Activated B cell treated with CpG ODN at 0.5 μM for 24 hours (primary cell): ENCODE measurements at regions not wholly inside any gene's neighbourhood (a gene's known extent, or its start where the extent isn't known, plus 50 kb on each side); places are given as distances from the start of the nearest gene placed in this dataset.

Source experiments
- ATAC-seq: fragments of 200-7000 bp; cut with Tn5 transposase; one replicate; pipeline ENCODE4 v1.10.0; 2021; ENCODE audit warnings: low read depth, mild to moderate bottlenecking, moderate library complexity
- CTCF ChIA-PET: fragments of 350-600 bp; sonication (Branson Sonifier 250); formaldehyde crosslinking; loops from one replicate; lab custom pipeline; 2021; ENCODE audit warnings: antibody characterized with exemption; lab: Charles Lee
- POLR2A ChIA-PET: fragments of 350-600 bp; sonication (Branson Sonifier 250); formaldehyde crosslinking; loops from one replicate; lab custom pipeline; 2021; ENCODE audit warnings: antibody characterized with exemption; lab: Charles Lee
- DNase-seq: peaks from one replicate; pipeline ENCODE4 v3.0.0; 2022
- H3K27ac Mint-ChIP-seq: one replicate; pipeline ENCODE4 v1.8.0; 2020; ENCODE audit warnings: mixed read lengths
- H3K27me3 Mint-ChIP-seq: one replicate; pipeline ENCODE4 v1.8.0; 2021; ENCODE audit warnings: mixed read lengths
- H3K36me3 Mint-ChIP-seq: one replicate; pipeline ENCODE4 v1.8.0; 2021; ENCODE audit warnings: low read depth, mixed read lengths
- H3K4me1 Mint-ChIP-seq: one replicate; pipeline ENCODE4 v1.8.0; 2021; ENCODE audit warnings: mixed read lengths
- H3K4me3 Mint-ChIP-seq: one replicate; pipeline ENCODE4 v1.8.0; 2020; ENCODE audit warnings: mild to moderate bottlenecking, mixed read lengths
- H3K9me3 Mint-ChIP-seq: one replicate; pipeline ENCODE4 v1.8.0; 2020; ENCODE audit warnings: mixed read lengths
- intact Hi-C: fragments of 100-400 bp; cut with micrococcal nuclease; formaldehyde crosslinking; loops from one replicate; pipeline ENCODE4 v1.15.1; 2024
- TF ChIP-seq, protein P1 (sequence below): fragments of 200-600 bp; IDR thresholded peaks from one replicate; pipeline ENCODE4 v1.8.0; 2022; ENCODE audit warnings: antibody characterized with exemption, mild to moderate bottlenecking

DNA sequence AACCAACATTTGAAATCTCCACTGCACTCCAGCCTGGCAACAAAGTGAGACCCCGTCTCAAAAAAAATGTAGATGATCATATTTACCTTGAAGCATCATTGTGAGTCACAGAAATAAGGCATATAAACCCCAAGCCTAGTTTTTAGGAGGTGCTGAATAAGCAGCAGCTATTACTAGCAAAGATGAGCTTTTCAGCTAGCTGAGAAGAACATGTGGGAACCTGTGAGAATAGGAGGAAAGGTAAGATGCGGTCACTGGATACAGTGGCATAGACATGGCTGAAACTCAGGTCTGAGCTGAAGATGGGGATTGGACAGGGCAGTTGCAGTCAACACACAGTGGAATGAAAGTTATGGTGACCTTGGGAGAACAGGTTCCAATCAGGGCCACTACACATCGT, 284.3 kb upstream of the IRAK1BP1 start:
- TF ChIP-seq, protein P1, sequence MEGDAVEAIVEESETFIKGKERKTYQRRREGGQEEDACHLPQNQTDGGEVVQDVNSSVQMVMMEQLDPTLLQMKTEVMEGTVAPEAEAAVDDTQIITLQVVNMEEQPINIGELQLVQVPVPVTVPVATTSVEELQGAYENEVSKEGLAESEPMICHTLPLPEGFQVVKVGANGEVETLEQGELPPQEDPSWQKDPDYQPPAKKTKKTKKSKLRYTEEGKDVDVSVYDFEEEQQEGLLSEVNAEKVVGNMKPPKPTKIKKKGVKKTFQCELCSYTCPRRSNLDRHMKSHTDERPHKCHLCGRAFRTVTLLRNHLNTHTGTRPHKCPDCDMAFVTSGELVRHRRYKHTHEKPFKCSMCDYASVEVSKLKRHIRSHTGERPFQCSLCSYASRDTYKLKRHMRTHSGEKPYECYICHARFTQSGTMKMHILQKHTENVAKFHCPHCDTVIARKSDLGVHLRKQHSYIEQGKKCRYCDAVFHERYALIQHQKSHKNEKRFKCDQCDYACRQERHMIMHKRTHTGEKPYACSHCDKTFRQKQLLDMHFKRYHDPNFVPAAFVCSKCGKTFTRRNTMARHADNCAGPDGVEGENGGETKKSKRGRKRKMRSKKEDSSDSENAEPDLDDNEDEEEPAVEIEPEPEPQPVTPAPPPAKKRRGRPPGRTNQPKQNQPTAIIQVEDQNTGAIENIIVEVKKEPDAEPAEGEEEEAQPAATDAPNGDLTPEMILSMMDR, result no peak
- H3K4me1 Mint-ChIP-seq, result no peaks in the 10 kb centered on the region
- intact Hi-C loops, result no loop called here

DNA sequence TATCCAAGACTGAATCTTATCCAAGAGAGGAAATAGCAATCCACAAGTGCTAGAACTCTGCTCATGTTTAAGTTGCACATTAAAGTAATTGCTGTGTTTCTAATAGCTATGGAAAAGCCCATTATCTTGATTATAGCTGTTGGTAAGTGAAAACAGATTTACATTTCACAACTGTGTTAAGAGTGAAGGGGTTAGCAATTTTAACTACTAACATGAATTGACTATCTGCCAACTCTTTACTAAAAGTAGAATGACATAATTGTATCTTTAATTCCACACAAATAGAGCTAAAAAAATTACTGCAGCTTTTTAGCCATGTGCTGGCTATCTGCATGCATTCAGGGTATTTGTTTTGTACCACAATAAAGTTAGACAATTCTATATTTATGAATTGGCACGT, 277.9 kb upstream of the IRAK1BP1 start:
- intact Hi-C loops, result no loop called here
- TF ChIP-seq, protein P1, result no peak
- ChIA-PET POLR2A (no interaction called here), CTCF (no interaction called here)
- Mint-ChIP-seq H3K36me3 (no peaks in the 10 kb centered on the region), H3K4me3 (no peak overlapping the region), H3K27me3 (no peaks in the 10 kb centered on the region), H3K4me1 (no peaks in the 10 kb centered on the region), H3K27ac (no peak overlapping the region), H3K9me3 (peaks cover 2% of the 10 kb centered on the region)
- DNase-seq (no peak), ATAC-seq (no peak)

More for the DNA sequence above, 284.3 kb upstream of the IRAK1BP1 start:
- ChIA-PET CTCF (no interaction called here), POLR2A (no interaction called here)
- DNase-seq (no peak), ATAC-seq (no peak)
- no peaks in the 10 kb centered on the region for H3K27me3 Mint-ChIP-seq
- H3K27ac Mint-ChIP-seq, result no peak overlapping the region
- H3K4me3 Mint-ChIP-seq, result no peak overlapping the region
- no peaks in the 10 kb centered on the region for H3K36me3 Mint-ChIP-seq
- peaks cover 2% of the 10 kb centered on the region for H3K9me3 Mint-ChIP-seq

DNA sequence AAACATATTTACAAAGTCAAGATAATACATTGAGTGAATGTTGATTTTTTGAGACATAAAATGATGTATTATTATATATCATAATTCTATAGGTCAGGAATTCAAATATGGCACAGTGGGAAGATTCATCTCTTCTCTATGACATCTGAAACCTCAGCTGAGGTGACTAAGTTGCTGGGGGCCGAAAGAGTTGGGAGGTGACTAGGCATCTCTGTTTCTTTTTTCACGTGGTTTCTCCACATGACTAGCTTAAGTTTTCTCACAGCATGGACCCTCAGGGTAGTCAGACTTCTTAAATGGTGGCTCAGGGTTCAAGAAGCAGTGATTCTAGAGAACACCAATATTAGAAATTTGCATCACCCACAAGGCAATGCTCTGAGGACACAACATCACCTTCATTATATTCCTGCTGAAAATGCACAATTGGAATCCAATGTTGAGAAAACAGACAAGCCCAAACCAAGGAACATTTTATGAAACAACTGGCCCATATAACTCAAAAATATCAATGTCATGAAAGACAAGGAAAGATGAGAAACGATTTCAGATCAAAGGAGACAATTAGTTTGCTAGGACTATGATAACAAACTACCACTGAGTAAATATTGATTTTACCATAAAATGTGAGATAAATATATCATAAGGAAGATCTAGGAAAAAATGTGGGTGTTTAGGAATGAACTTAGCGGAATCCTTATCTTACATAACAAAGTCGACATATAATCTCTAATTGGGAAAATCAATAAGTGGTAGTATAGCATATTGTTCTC, 273.3 kb upstream of the IRAK1BP1 start:
- no peak for DNase-seq
- intact Hi-C loops, result no loop called here
- Mint-ChIP-seq H3K4me3 (no peak overlapping the region), H3K27ac (no peak overlapping the region), H3K36me3 (no peaks in the 10 kb centered on the region), H3K4me1 (no peaks in the 10 kb centered on the region), H3K27me3 (no peaks in the 10 kb centered on the region), H3K9me3 (no peaks in the 10 kb centered on the region)
- POLR2A ChIA-PET, result no interaction called here
- TF ChIP-seq, protein P1, result no peak
- ATAC-seq, result no peak
- CTCF ChIA-PET, result no interaction called here

DNA sequence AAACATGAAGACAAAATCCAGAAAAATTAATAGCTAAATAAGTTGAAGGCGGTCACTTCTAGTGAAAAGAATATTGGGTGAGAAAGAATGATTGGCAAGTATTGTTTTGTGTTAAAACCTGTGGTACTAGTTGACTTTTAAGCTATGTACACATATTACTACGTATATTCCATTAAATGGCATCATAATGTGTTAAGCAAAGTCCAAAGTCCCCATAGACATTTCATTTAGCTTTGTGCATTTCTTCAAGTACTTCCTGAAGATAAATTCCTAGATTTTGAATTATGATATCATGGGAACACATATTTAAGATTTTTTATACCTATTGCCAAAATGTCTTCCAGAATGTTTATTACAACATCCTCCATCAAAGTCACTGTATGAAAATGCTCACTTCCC, 272.7 kb upstream of the IRAK1BP1 start:
- Mint-ChIP-seq H3K4me3 (no peak overlapping the region), H3K4me1 (no peaks in the 10 kb centered on the region), H3K36me3 (no peaks in the 10 kb centered on the region), H3K27ac (no peak overlapping the region), H3K27me3 (no peaks in the 10 kb centered on the region), H3K9me3 (no peaks in the 10 kb centered on the region)
- intact Hi-C loops, result no loop called here
- ChIA-PET CTCF (no interaction called here), POLR2A (no interaction called here)
- TF ChIP-seq, protein P1, result no peak
- ATAC-seq (no peak), DNase-seq (no peak)

DNA sequence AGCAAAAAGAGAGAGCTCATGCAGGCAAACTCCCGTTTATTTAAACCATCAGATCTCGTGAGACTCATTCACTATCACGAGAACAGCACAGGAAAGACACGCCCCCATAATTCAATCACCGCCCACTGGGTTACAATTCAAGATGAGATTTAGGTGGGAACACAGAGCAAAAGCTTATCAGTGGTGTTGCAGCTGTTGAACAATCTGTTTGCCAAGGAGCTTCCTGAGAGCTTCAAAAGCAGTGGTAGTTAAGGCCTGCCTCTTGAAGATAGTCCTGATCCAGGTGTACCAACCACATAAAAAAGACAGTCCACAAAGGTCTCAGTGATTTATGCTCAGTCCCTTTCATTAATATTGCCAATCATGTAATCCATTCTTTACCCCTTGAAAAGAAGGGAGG, 269.4 kb upstream of the IRAK1BP1 start:
- Mint-ChIP-seq H3K9me3 (no peaks in the 10 kb centered on the region), H3K27me3 (no peaks in the 10 kb centered on the region), H3K36me3 (no peaks in the 10 kb centered on the region), H3K4me1 (no peaks in the 10 kb centered on the region), H3K27ac (no peak overlapping the region), H3K4me3 (no peak overlapping the region)
- ChIA-PET POLR2A (no interaction called here), CTCF (no interaction called here)
- ATAC-seq, result no peak
- TF ChIP-seq, protein P1, result no peak
- intact Hi-C loops, result no loop called here
- no peak for DNase-seq
